AG08395 (cell line): ENCODE measurements at regions not wholly inside any gene's neighbourhood (a gene's known extent, or its start where the extent isn't known, plus 50 kb on each side); places are given as distances from the start of the nearest gene placed in this dataset.
"Not testable (repeated sequence)": the region's sequence is repeated elsewhere in the genome, so short reads cannot be mapped to it uniquely, and the experiment has no call there.

Experiments used
- DNase-seq: peaks from one replicate; pipeline ENCODE4 v3.0.0; 2012; ENCODE audit warnings: mixed read lengths, low spot score

DNA sequence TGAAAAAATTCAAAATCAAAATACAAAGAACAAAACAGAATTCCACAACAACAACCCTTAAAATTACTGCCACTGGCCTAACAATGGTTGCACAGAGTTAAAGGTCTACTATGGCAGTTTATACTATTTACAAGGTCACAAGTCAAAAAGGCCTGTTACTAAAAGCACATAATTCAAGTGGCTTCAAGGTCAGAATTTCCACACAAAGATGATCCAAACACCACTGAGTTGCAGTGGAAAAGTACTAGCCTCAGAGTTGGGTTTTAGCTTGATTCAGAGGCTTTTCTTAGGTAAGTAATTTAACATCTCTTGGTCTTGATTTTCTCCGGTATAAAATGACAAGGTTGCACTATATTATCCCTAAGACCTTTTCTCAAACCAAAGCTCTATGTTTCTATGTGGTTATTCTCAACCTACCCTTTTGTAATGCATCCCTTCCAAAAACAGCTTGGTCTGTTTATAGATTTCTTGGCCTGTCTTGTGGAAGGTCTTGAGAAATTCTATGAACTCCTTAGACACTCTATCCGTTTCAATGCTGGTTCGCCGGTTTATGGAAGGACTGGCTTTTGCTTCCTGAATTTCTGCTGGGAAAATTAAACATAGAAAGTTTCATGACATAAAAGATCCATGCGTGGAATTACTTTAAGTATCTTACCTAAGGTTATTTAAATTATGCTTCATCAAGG lies 69.5 kb downstream of the MDH2 start:
- not testable (repeated sequence) for DNase-seq

DNA sequence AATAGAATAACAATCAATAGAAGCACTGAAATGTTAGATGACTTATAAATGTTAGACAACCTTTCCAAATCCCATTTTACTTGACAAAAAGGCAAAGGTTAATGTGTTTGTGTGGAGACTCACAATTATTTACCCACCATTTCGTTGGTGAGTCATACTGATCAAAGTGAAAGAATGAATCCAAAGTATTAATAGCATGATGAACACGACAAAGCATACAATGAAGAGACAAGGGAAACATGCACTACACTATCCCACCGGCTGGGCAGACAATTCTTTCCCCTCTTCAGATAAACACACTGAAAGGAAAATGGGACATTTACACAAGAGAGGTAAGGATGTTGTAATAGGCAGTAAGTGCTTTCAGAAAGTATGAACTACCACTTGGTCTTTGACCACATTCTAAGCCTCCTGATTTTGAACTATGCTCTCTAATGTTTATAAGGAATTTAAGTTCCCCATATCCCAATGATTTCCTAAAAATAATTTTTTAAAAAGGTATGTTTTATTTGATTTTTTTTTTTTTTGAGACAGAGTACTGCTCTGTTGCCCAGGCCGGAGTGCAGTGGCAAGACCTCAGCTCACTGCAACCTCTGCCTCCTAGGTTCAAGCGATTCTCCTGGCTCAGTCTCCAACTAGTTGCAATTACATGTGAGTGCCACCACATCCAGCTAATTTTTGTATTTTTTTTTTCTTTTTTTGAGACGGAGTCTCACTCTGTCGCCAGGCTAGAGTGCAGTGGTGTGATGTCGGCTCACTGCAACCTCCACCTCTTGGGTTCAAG lies 70.5 kb downstream of the MDH2 start:
- not testable (repeated sequence) for DNase-seq

DNA sequence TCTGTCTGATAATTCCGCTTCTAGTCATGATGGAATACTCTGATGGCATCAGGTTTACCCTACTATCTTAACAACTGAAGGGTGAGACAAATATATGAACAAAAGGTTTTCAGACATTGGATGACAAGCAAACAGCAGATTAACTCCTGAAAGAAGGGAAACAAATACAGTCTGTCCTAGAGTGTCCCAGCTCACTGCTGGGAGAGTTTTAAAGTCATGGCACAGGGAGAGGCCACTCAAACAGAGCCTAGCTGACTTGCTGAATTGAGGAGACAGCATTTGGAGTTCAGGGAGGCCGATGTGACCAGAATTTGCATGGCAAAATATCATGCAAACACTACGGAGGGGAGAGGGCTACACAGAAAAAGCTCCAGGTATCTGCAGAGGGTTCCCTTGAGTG lies 73.1 kb downstream of the MDH2 start:
- DNase-seq: no peak

DNA sequence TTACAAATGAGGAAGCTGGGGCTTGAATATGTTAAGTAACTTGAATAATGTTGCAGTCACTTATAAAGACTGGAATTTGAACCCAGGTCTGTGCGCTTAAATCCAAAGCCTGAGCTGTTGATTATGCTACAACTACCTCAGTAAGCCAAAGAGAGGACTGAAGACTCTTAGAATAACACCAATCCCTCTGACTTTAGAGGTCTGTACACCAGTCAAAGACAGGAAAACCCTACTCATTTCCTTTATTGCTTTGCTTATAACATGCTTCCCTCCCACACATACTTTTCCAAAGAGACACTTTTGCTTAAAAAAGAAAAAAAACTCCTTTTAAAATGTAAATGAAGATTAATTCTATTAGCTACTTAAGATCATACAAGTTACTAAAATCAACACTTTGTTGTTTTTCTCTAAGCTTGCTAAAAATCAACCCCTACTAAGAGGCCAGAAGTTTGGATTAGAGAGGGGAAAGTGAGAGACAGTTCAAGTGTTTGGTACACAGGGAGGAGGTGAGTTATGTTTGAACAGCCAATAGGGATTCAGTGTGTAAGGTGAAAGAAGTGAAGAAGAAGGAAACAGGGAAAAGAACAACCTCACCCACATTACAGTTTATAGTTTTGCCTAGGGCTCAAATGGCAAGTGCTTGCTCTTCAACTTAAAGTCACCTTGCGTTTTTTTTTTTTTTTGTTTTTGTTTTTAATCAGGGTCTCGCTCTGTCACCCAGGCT lies 74.8 kb downstream of the MDH2 start:
- DNase-seq: no peak

DNA sequence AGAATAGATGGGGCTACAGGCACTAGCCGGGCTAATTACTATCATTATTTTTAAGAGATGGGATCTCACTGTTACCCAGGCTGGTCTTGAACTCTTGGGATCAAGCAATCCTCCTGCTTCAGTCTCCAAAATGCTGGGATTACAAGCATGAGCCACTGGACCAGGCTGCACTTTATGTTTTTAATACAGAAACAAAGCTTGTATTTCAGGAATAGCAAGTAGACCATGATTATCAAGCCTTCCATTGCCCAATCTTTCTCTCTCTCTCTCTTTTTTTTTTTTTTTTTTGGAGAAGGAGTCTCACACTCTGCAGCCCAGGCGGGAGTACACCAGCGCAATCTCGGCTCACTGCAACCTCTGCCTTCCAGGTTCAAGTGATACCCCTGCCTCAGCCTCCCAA lies 75.4 kb downstream of the MDH2 start:
- no peak for DNase-seq

DNA sequence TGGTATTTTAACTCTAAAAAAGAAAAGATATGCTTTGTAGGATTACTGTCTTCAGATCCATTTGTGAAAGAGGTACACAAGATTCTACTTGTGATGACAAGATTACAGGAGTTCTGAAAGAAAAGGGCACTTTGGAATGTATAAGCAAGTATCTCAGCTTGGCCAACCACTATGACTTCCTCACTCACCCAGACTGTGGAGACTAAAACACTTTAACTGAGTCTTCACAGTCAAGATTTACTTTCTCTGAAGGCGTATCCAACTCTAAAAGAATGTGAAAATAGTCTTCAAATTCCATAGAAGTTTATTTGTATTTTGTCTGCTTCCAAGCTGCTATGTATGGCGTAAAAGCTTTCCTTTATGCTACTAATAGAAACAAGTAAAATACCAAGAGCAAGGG lies 76.1 kb upstream of the SRRM3 start:
- no peak for DNase-seq

DNA sequence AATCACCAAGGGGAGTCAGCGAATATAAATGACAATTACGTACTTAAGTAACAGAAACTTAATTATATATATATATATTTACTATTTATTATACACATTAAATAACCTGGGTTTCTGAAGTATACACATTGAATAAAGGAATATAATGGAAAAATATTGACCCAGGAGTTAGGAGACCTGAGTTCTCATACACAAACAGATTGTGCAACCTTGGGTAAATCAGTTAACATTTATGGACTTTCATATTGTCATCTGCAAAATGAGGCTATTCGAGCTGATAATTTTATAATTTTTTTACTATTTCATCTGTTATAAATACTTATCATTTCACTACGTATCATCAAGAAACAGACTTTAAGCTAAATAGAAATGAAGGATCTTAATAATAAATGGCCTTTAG lies 75.1 kb upstream of the SRRM3 start:
- no peak for DNase-seq

DNA sequence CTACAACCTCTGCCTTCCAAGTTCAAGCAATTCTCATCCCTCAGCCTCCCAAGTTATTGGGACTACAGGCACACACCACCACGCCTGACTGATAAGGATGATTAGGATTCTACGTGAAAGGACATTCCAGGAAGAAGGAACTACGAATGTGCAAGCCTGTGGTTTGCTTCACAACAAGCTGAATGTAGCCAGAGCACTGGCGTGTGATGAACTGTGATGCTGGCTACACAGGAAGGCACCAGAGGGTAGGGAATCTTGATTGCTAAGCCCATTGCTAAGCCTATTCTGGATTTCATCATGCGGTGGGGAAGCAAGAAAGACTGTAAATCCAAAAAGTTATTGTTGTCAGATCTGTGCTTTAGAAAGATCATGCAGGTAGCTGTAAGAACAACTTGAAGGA lies 72.3 kb upstream of the SRRM3 start:
- no peak for DNase-seq

DNA sequence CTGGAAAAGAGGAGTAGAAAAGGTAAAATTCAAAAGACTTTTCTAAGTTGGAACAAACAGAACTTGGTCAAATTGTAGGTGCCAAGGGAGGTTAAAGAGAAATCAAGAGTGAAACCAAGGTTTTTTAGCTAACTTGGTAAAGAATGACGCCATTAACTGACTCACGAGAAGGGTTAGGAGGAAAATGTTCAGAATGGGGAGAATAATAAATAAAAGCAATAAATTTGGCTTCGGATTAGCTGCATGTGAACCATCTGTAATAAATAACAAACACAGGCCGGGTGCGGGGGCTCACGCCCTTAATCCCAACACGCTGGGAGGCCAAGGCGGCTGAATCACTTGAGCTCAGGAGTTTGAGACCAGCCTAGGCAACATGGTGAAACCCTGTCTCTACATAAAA lies 71.9 kb upstream of the SRRM3 start:
- no peak for DNase-seq

DNA sequence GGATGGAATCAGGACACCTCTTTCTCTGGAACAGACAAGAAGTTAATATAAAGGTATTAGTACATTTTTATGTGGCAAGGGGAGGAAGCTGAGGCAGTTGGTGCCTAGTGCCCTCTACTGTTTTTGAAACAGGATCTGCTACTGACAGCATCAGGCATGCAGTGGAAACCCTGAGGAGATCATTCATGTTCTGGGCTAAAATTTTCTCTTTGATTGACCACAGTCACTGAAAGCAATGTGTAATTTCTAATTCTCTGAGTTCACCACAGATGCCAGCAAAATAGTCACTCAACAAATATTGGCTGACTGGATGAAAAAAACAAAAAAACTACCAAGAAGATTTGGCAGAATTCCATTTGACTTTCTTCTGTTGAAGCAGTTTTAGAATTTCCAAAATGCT lies 71.0 kb upstream of the SRRM3 start:
- DNase-seq: peak; percentile 63

DNA sequence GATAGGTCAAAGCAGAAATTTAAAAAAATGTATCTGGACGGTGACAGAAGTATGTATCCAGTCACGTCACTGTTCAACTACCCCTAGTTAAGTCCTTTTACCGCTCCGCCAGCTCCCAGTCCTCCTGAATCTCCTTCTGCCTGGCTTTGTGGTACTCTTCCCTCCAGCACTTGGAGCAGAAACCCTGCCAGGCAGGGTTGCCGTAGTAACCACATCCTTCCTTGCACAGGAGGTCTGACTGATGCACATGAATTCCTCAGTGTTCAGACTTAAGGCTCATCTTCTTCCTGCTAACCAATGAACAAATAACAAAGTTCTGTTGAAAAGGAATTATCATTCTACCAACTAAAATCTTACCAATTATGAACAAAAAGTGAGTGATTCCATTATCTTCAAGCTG lies 69.8 kb upstream of the SRRM3 start:
- DNase-seq: not testable (repeated sequence)

DNA sequence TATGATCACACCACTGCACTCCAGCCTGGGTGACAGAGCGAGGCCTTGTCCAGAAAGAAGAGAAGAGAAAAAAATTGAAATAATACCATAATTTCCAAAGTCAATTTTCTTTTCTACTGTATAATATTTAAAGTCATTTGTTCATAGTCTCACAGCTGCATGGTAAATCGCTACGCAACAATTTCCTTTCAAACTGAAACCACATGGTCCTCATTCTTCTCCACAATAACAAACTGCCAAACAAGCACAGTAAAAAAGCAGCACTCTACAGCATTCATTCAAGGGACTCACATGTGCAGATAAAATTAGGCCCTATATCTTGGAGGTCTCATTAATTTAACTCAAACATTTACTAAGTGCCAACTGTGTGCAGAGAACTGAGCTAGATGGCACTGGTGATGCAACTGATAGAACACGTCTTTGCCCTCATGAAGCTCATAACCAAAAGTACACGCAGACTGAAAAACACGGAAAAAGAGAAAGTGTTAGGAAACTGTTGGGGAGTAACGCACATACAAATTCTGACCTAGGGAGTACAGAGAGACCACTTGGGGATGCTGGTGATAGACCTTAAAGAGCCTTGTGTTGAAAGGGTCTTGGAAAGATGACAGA lies 68.4 kb upstream of the SRRM3 start:
- no peak for DNase-seq

DNA sequence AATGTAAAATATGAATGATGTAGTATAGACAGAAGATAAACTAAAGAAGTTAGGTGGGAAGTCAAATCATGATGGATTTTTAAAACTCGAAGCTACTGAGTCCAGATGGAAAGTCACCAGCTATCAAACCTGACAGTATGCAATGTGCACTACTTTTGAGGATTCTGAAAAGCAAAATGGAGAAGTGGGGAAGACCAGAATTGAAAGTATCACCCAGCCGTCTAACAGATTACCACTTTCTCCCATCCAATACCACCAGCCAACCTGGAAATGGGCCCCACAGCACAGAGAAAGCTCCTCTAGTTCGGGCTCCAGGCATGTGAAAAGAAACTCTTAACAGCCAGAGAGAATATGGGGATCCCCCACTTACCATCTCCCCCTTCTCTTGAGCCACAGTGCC lies 67.9 kb upstream of the SRRM3 start:
- no peak for DNase-seq

DNA sequence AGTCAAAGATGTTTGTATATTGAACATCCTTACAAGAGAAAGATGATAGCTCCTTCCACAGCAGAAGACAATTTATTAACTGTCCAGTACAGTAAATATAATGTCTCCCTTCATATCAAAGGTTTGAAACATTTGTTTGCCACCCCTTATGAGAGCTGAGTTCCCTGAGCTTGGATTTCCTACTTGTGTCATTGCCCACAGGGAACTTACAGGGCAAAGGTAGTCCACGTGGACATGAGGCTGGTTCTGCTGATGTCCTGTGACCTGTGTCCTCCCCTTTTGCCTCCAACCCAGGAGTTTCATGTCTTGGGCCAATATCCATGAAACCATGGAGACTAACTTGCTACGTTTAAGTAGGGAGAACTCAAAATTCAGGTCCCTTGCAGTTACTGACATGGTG lies 66.4 kb upstream of the SRRM3 start:
- not testable (repeated sequence) for DNase-seq

DNA sequence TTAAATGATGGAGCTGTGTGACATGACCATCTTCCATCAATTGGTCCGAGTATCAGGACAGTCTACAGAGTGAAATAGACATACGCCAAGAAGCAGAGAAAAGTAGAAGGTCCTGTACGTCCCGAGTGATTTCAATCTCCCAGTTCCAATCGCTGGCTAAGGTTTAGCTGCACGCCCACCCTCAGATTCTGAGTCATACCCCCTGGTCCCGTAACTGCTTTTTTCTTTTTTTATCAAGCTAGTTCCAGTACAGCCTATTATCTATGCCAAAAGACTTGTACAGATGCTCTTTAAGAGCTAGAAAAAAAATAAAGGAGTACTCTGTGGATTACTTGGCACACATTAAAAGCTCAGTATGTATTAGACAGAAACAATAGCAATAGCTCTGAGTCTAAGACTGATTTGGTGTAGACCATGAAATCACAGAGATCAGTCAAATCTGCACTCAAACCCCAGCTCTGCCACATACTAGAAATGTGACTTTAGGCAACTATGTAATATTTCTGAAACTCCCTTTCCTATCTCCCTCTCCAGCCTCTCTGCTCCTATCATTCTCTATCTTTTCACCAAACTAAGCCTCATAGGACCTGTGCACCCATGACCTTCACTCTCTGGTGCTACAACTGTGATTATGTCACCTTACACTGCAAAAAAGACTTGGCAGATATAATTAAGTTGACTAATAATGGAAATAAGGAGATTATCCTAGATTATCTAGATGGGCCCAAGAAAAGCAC lies 63.0 kb upstream of the SRRM3 start:
- DNase-seq: not testable (repeated sequence)

DNA sequence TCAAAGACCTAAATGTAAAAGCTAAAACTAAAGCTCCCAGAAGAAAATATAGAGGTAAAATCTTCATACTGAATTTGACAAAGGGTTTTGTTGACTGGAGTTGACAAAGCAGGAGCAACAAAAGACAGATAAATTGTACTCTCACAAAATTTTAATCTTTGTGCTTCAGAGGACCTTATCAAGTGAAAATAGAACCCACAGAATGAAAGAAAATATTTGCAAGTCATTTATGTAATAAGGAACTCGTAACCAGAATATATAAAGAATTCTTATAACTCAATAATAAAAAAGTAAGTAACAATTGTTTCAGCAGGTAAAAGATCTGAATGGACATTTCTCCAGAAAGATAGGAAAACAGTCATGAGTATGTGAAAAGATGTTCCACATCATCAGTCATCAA lies 62.0 kb upstream of the SRRM3 start:
- no peak for DNase-seq

DNA sequence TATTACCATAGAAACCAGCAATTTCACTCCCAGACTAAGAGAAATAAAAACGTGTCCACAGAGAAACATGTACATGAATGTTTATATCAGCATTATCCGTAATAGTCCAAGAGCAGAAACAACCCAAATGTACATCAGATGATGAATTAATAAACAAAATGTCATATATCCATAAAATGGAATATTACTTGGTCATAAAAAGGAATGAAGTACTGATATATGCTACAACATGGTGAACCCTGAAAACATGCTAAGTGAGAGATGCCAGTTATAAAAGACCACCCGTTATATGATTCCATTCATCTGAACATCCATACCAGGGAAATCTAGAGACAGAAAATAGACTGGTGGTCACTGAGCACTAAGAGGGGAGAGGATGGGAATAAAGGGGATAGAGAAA lies 61.4 kb upstream of the SRRM3 start:
- not testable (repeated sequence) for DNase-seq

DNA sequence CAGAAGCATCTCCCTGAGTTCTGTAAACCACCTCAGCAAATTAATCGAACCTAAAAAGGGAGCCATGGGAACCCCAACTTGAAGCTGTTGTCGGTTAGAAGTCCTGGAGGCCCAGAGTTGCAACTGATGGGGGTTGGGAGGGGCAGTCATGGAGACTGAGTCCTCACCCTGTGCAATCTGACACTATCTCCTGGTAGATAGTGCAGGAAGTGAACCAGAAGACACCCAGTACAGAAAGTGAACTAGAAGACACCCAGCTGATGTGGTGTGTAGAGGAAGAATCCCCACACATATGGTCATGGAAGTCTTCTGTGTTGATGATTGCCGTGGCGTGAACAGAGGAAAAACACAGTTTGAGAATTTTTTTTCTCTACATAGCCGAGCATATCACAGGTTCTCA lies 58.8 kb upstream of the SRRM3 start:
- DNase-seq: no peak

DNA sequence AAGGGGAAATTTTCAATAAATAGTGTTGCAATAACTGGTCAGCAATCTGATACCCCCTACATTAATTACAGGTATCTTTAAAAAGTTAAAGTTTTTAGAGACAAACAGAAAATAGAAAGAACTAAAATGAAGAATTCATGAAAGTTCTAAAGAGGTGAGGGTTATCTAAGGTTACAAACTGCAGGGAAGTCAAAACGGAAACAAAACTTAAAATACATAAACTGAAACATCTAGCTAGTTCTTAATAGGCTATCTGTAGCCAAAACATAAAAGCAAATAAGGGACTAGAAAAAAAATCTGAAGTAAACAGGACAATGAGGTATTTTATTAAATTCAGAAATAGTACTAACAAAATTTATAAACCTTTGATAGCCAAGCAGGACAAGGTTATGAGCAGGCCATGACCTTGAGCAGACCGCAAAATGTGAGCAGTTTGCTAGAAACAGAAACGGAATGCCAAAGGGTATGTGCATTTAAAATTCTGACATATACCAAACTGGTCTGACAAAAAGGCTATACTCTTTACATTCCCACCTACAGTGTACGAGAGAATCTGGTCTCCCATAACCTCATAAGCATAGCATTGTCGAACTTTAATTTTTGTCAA lies 56.9 kb upstream of the SRRM3 start:
- DNase-seq: not testable (repeated sequence)

DNA sequence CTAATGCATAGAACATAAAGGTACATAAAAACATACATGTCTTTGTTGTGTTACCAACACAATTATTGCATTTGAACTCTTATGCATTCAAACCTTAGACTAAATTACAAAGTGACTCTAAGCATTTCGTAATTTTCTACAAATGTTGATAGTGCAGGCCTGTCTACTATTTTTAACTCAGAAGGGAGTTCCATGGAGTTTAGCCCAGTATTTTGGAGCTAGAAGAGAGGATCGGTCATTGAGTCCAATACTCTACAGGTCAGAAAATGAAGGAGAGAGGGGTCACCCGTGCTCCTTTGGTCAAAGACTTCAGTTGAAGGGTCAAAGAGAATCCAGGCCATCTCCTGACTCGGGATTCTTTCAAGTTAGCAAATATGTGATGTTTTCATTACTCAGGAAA lies 55.3 kb upstream of the SRRM3 start:
- DNase-seq: no peak

DNA sequence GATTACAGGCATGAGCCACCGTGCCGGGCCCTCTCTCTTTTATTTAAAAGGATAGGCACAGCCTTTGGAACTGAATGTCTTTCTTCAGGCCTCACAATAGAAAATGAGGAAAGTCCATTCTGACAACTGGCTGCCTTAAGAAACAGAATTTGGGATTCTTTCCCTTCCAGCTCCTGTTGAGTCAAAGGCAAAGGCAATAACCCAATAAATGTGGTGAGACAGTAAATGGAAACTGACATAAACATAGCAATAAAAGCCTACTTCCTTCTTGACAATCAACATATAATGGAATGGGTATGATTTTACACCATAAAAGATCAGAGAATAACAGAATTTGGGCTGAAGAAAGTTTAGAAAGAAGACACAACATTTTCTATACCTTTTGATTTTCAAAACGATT lies 52.7 kb upstream of the SRRM3 start:
- not testable (repeated sequence) for DNase-seq
